ENCODE measurements at regions not wholly inside any gene's neighbourhood (a gene's known extent, or its start where the extent isn't known, plus 50 kb on each side); places are given as distances from the start of the nearest gene placed in this dataset.

DNA sequence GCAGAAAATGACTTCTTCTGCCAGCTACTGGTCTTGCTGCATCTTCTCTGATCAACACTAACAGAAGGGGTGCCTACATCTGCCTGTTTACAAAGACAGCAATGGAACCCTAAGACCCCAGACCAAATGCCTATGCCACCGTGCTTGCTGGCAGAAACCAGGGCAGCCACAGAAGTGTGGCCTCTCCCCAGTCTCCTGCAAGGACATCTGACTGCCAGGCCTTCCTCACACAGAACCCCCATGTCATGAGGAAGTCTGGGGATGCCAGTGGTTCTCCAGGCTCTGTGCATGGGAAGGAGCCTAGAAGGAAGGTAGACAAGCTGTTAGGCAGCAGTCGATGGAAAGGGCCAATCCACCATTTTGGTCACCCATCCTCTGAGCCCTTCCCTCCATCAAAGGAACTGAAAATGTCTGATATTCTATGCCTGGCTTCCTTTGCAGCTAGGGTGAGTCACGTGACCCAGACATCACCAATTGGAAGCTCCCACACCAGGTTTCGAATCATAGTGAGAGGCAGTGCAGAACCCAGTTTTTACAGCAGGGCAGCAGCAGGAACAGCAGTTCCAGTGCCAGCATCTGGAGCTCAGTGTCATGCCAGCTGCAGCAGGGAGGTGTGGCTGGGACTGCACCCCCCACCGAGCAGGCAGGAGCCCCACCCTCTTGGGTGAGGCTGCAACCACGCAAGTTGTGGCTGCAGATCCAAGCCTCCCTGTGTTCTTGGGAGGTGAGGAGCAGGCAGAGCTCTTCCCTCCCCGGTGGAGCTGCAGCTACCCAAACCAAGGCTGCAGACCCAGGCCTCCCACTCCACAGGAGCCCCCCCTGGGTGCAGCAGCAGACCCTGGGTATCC lies 123.4 kb downstream of the OLFM1 start:
- TF ChIP-seq CTCF (IDR thresholded peaks at IDR 0.05) (no peak), POLR2A (IDR thresholded peaks at IDR 0.05) (no peak)

All from right lobe of liver (tissue), 4 donors.